Gastrocnemius medialis (tissue), 4 donors: ENCODE measurements at regions not wholly inside any gene's neighbourhood (a gene's known extent, or its start where the extent isn't known, plus 50 kb on each side); places are given as distances from the start of the nearest gene placed in this dataset.

Experiments used
- CTCF ChIP-seq, 5 experiments: fragments of 450-650 bp in 3 of 5; fragments of 200-600 bp in 2 of 5; sonication (generic) in 2 of 5; IDR thresholded peaks in 4 of 5; conservative IDR thresholded peaks in 1 of 5; 1 replicate in 4 of 5; 2 replicates in 1 of 5; pipeline ENCODE4 v1.5.1; 2016 to 2019; ENCODE audit warnings: antibody characterized with exemption in 5 of 5, mild to moderate bottlenecking in 3 of 5, moderate library complexity in 3 of 5
- POLR2A ChIP-seq, 2 donors: fragments of 450-650 bp; IDR thresholded peaks; one replicate each; pipeline ENCODE4 v1.6.1; 2017; ENCODE audit warnings: antibody characterized with exemption in 2 of 2, mild to moderate bottlenecking in 2 of 2, moderate library complexity in 2 of 2

GRCh38 chr4:175998782-175999181, 66.9 kb upstream of the WDR17 start:
- TF ChIP-seq CTCF (IDR thresholded peaks at IDR 0.05 in 4 of 5, conservative IDR thresholded peaks at IDR 0.05 in 1 of 5) (no peak), POLR2A (IDR thresholded peaks at IDR 0.05) (no peak)
